ENCODE measurements at regions not wholly inside any gene's neighbourhood (a gene's known extent, or its start where the extent isn't known, plus 50 kb on each side); places are given as distances from the start of the nearest gene placed in this dataset.

GRCh38 chr6:22091424-22091948, 205.3 kb downstream of the PRL start:
- TF ChIP-seq YY1 (IDR thresholded peaks at IDR 0.05) = no peak
- TF ChIP-seq, protein P1, sequence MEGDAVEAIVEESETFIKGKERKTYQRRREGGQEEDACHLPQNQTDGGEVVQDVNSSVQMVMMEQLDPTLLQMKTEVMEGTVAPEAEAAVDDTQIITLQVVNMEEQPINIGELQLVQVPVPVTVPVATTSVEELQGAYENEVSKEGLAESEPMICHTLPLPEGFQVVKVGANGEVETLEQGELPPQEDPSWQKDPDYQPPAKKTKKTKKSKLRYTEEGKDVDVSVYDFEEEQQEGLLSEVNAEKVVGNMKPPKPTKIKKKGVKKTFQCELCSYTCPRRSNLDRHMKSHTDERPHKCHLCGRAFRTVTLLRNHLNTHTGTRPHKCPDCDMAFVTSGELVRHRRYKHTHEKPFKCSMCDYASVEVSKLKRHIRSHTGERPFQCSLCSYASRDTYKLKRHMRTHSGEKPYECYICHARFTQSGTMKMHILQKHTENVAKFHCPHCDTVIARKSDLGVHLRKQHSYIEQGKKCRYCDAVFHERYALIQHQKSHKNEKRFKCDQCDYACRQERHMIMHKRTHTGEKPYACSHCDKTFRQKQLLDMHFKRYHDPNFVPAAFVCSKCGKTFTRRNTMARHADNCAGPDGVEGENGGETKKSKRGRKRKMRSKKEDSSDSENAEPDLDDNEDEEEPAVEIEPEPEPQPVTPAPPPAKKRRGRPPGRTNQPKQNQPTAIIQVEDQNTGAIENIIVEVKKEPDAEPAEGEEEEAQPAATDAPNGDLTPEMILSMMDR (IDR thresholded peaks at IDR 0.05; ENCODE audit: low read depth, low read length, missing input control) = no peak
- TF ChIP-seq REST (IDR thresholded peaks at IDR 0.05) = no peak
- no peak for TF ChIP-seq TAF1 (conservative IDR thresholded peaks at IDR 0.05)
- TF ChIP-seq, protein P2, sequence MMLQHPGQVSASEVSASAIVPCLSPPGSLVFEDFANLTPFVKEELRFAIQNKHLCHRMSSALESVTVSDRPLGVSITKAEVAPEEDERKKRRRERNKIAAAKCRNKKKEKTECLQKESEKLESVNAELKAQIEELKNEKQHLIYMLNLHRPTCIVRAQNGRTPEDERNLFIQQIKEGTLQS (IDR thresholded peaks at IDR 0.05) = no peak
- no peak for TF ChIP-seq RAD21 (IDR thresholded peaks at IDR 0.05)
- TF ChIP-seq HNF4G (IDR thresholded peaks at IDR 0.05) = no peak
- no peak for TF ChIP-seq JUND (IDR thresholded peaks at IDR 0.05)
- no peak for TF ChIP-seq ZBTB33 (IDR thresholded peaks at IDR 0.05)
- no peak for TF ChIP-seq EGR1 (IDR thresholded peaks at IDR 0.05; ENCODE audit: low read depth in 2 of 2)
- TF ChIP-seq HNF4A (conservative IDR thresholded peaks at IDR 0.05) = no peak
- no peak for TF ChIP-seq GABPA (IDR thresholded peaks at IDR 0.05 in 1 of 2, conservative IDR thresholded peaks at IDR 0.05 in 1 of 2)
